Liver (tissue), 8 donors: ENCODE measurements at regions not wholly inside any gene's neighbourhood (a gene's known extent, or its start where the extent isn't known, plus 50 kb on each side); places are given as distances from the start of the nearest gene placed in this dataset.

ENCODE experiments used
- DNase-seq: peaks from one replicate; pipeline ENCODE4 v3.0.0-alpha.2; 2017; ENCODE audit warnings: low spot score
- H3K27ac ChIP-seq, 2 donors: one replicate each; pipeline ENCODE4 v1.7.0; 2013; ENCODE audit warnings: inconsistent platforms in 2 of 2, low read length in 2 of 2, control low read depth in 1 of 2, low read depth in 1 of 2, mild to moderate bottlenecking in 1 of 2
- H3K27me3 ChIP-seq, 4 donors: one replicate each; pipeline versions ENCODE4 v1.6.1 to v1.7.0; 2013; ENCODE audit warnings: low read length in 3 of 4, inconsistent platforms in 1 of 4, mild to moderate bottlenecking in 1 of 4, moderate library complexity in 1 of 4; ENCODE audit not compliant: control insufficient read depth in 4 of 4, insufficient read depth in 4 of 4
- H3K36me3 ChIP-seq, 4 donors: one replicate each; pipeline versions ENCODE4 v1.6.1 to v1.7.0; 2013; ENCODE audit warnings: low read length in 3 of 4, mild to moderate bottlenecking in 3 of 4, low read depth in 1 of 4, moderate library complexity in 1 of 4; ENCODE audit not compliant: control insufficient read depth in 4 of 4, insufficient read depth in 3 of 4
- H3K4me1 ChIP-seq, 4 donors: one replicate each; pipeline versions ENCODE4 v1.6.1 to v1.7.0; 2013; ENCODE audit warnings: low read length in 3 of 4, mild to moderate bottlenecking in 3 of 4, moderate library complexity in 1 of 4; ENCODE audit not compliant: control insufficient read depth in 4 of 4, insufficient read depth in 4 of 4
- H3K4me3 ChIP-seq, 3 donors: one replicate each; pipeline versions ENCODE4 v1.6.1 to v1.7.0; 2013; ENCODE audit warnings: low read length in 3 of 3, control low read depth in 1 of 3, low read depth in 1 of 3, mild to moderate bottlenecking in 1 of 3
- H3K9ac ChIP-seq, 2 donors: one replicate each; pipeline ENCODE4 v1.7.0; 2013; ENCODE audit warnings: low read length in 2 of 2, mild to moderate bottlenecking in 2 of 2, moderate library complexity in 2 of 2, control low read depth in 1 of 2, low read depth in 1 of 2
- H3K9me3 ChIP-seq, 4 donors: one replicate each; pipeline versions ENCODE4 v1.6.1 to v1.7.0; 2013; ENCODE audit warnings: low read length in 3 of 4; ENCODE audit not compliant: control insufficient read depth in 4 of 4
- EGR1 ChIP-seq, 2 donors: IDR thresholded peaks; 2 replicates each; pipeline ENCODE4 v1.6.1; 2016 to 2018; ENCODE audit warnings: antibody characterized with exemption in 2 of 2, low read depth in 2 of 2
- FOXA1 ChIP-seq: IDR thresholded peaks from 2 replicates; pipeline ENCODE4 v1.6.1; 2016; ENCODE audit warnings: antibody characterized with exemption
- FOXA2 ChIP-seq: IDR thresholded peaks from 2 replicates; pipeline ENCODE4 v1.6.1; 2016; ENCODE audit warnings: antibody characterized with exemption
- GABPA ChIP-seq, 2 donors: IDR thresholded peaks in 1 of 2; conservative IDR thresholded peaks in 1 of 2; 2 replicates each; pipeline ENCODE4 v1.6.1; 2016; ENCODE audit warnings: antibody characterized with exemption in 2 of 2, mild to moderate bottlenecking in 1 of 2, moderate library complexity in 1 of 2
- HNF4A ChIP-seq, 2 donors: conservative IDR thresholded peaks; 2 replicates each; pipeline ENCODE4 v1.6.1; 2016; ENCODE audit warnings: antibody characterized with exemption in 2 of 2, mild to moderate bottlenecking in 2 of 2
- HNF4G ChIP-seq: IDR thresholded peaks from 2 replicates; pipeline ENCODE4 v1.6.1; 2016; ENCODE audit warnings: antibody characterized with exemption
- JUND ChIP-seq, 2 donors: IDR thresholded peaks; 2 replicates each; pipeline ENCODE4 v1.6.1; 2016; ENCODE audit warnings: antibody characterized with exemption in 2 of 2
- NR2F2 ChIP-seq: IDR thresholded peaks from 2 replicates; pipeline ENCODE4 v1.6.1; 2016; ENCODE audit warnings: antibody characterized with exemption
- RAD21 ChIP-seq, 2 donors: IDR thresholded peaks; 2 replicates each; pipeline ENCODE4 v1.6.1; 2016; ENCODE audit warnings: antibody characterized with exemption in 2 of 2, mild to moderate bottlenecking in 2 of 2
- RXRA ChIP-seq, 2 donors: IDR thresholded peaks; 2 replicates each; pipeline ENCODE4 v1.6.1; 2017 to 2018; ENCODE audit warnings: antibody characterized with exemption in 2 of 2, mild to moderate bottlenecking in 1 of 2
- SP1 ChIP-seq: IDR thresholded peaks from 2 replicates; pipeline ENCODE4 v1.6.1; 2018; ENCODE audit warnings: antibody characterized with exemption, mild to moderate bottlenecking
- TAF1 ChIP-seq: conservative IDR thresholded peaks from 2 replicates; pipeline ENCODE4 v1.6.1; 2016; ENCODE audit warnings: antibody characterized with exemption, mild to moderate bottlenecking
- YY1 ChIP-seq: IDR thresholded peaks from 2 replicates; pipeline ENCODE4 v1.6.1; 2016; ENCODE audit warnings: antibody characterized with exemption, mild to moderate bottlenecking
- WGBS: extraction: QIAGEN DNeasy Blood & Tissue Kit; methylation state at CpG from one replicate; pipeline ENCODE4 v1.1.7; 2013; 5-methylcytosine and 5-hydroxymethylcytosine counted together
- TF ChIP-seq, protein P1 (sequence below): IDR thresholded peaks from 2 replicates; pipeline ENCODE4 v1.6.1; 2016; ENCODE audit warnings: antibody characterized with exemption
- TF ChIP-seq, protein P2 (sequence below): IDR thresholded peaks from 2 replicates; pipeline ENCODE4 v1.6.1; 2016; ENCODE audit warnings: antibody characterized with exemption
- TF ChIP-seq, protein P3 (sequence below): IDR thresholded peaks from 2 replicates; pipeline ENCODE4 v1.6.1; 2016; ENCODE audit warnings: antibody characterized with exemption, mild to moderate bottlenecking
- TF ChIP-seq, protein P4 (sequence below): IDR thresholded peaks from 2 replicates; pipeline ENCODE4 v1.6.1; 2016; ENCODE audit warnings: antibody characterized with exemption
- TF ChIP-seq, protein P5 (sequence below): fragments of 150-350 bp; IDR thresholded peaks from 2 replicates; pipeline ENCODE4 v1.5.1; 2017; ENCODE audit warnings: improper control_type of control experiment, low read depth, low read length; ENCODE audit not compliant: missing input control
- donor health status: healthy.
- donor health status: healthy.
- donor health status: healthy.
- donor health status: healthy.
- donor health status: healthy.

DNA sequence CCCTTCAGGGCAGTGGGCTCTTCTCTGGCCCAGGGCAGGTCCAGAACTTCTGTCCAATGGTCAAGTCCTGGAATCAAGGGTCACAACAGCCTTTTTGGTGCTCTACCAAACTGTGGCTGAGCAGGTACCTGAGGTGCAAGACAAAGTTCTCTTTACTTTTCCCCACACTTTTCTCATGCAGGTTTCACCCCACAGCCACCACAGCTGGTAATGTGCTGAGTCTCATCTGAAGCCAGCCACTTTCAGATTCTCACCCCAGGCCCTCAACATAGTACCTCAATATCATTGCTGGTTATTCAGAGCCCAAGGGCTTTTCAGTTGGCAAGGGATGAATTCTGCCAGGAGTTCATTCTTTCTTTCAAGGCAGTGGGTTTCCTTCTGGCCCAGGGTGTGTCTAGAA is 426.0 kb downstream of the TECRL start:
- Histone ChIP-seq H3K27ac (no peak overlapping the region), H3K36me3 (no peaks in the 10 kb centered on the region), H3K9ac (no peak overlapping the region), H3K27me3 (no peaks in the 10 kb centered on the region), H3K4me3 (no peak overlapping the region), H3K4me1 (no peaks in the 10 kb centered on the region), H3K9me3 (no peaks in the 10 kb centered on the region)
- TF ChIP-seq RXRA (IDR thresholded peaks at IDR 0.05) (no peak), TAF1 (no peak), HNF4G (no peak), FOXA2 (no peak), GABPA (IDR thresholded peaks at IDR 0.05 in 1 of 2, conservative IDR thresholded peaks at IDR 0.05 in 1 of 2) (no peak), RAD21 (IDR thresholded peaks at IDR 0.05) (no peak), YY1 (no peak), HNF4A (conservative IDR thresholded peaks at IDR 0.05) (no peak), EGR1 (IDR thresholded peaks at IDR 0.05; ENCODE audit: low read depth in 2 of 2) (no peak), JUND (IDR thresholded peaks at IDR 0.05) (no peak), NR2F2 (no peak), SP1 (no peak), FOXA1 (no peak)
- TF ChIP-seq, protein P1, sequence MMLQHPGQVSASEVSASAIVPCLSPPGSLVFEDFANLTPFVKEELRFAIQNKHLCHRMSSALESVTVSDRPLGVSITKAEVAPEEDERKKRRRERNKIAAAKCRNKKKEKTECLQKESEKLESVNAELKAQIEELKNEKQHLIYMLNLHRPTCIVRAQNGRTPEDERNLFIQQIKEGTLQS: no peak
- TF ChIP-seq, protein P2, sequence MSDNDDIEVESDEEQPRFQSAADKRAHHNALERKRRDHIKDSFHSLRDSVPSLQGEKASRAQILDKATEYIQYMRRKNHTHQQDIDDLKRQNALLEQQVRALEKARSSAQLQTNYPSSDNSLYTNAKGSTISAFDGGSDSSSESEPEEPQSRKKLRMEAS: no peak
- TF ChIP-seq, protein P3, sequence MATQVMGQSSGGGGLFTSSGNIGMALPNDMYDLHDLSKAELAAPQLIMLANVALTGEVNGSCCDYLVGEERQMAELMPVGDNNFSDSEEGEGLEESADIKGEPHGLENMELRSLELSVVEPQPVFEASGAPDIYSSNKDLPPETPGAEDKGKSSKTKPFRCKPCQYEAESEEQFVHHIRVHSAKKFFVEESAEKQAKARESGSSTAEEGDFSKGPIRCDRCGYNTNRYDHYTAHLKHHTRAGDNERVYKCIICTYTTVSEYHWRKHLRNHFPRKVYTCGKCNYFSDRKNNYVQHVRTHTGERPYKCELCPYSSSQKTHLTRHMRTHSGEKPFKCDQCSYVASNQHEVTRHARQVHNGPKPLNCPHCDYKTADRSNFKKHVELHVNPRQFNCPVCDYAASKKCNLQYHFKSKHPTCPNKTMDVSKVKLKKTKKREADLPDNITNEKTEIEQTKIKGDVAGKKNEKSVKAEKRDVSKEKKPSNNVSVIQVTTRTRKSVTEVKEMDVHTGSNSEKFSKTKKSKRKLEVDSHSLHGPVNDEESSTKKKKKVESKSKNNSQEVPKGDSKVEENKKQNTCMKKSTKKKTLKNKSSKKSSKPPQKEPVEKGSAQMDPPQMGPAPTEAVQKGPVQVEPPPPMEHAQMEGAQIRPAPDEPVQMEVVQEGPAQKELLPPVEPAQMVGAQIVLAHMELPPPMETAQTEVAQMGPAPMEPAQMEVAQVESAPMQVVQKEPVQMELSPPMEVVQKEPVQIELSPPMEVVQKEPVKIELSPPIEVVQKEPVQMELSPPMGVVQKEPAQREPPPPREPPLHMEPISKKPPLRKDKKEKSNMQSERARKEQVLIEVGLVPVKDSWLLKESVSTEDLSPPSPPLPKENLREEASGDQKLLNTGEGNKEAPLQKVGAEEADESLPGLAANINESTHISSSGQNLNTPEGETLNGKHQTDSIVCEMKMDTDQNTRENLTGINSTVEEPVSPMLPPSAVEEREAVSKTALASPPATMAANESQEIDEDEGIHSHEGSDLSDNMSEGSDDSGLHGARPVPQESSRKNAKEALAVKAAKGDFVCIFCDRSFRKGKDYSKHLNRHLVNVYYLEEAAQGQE: no peak
- TF ChIP-seq, protein P4, sequence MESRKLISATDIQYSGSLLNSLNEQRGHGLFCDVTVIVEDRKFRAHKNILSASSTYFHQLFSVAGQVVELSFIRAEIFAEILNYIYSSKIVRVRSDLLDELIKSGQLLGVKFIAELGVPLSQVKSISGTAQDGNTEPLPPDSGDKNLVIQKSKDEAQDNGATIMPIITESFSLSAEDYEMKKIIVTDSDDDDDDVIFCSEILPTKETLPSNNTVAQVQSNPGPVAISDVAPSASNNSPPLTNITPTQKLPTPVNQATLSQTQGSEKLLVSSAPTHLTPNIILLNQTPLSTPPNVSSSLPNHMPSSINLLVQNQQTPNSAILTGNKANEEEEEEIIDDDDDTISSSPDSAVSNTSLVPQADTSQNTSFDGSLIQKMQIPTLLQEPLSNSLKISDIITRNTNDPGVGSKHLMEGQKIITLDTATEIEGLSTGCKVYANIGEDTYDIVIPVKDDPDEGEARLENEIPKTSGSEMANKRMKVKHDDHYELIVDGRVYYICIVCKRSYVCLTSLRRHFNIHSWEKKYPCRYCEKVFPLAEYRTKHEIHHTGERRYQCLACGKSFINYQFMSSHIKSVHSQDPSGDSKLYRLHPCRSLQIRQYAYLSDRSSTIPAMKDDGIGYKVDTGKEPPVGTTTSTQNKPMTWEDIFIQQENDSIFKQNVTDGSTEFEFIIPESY: no peak
- TF ChIP-seq, protein P5, sequence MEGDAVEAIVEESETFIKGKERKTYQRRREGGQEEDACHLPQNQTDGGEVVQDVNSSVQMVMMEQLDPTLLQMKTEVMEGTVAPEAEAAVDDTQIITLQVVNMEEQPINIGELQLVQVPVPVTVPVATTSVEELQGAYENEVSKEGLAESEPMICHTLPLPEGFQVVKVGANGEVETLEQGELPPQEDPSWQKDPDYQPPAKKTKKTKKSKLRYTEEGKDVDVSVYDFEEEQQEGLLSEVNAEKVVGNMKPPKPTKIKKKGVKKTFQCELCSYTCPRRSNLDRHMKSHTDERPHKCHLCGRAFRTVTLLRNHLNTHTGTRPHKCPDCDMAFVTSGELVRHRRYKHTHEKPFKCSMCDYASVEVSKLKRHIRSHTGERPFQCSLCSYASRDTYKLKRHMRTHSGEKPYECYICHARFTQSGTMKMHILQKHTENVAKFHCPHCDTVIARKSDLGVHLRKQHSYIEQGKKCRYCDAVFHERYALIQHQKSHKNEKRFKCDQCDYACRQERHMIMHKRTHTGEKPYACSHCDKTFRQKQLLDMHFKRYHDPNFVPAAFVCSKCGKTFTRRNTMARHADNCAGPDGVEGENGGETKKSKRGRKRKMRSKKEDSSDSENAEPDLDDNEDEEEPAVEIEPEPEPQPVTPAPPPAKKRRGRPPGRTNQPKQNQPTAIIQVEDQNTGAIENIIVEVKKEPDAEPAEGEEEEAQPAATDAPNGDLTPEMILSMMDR: no peak
- DNase-seq: no peak

DNA sequence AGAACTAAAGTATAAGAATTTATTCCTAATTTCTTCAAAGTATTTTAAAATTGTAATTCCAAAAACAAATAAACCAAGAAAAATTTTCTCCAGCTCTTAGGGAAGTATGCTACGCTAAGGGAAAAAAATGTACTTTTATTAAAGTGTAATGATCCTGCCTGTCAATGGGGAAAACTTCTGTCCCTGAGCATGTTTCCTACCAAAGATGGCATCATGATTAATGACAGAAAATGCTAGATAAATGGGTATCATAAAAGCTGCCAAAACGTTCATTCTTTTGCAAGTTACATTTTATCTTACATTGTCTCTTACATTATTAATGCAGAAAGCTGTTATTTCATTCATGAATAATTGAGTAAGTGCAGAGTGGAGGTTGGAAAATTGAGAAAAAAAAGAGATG is 443.4 kb downstream of the TECRL start:
- Histone ChIP-seq H3K4me3 (no peak overlapping the region), H3K27me3 (no peaks in the 10 kb centered on the region), H3K4me1 (no peaks in the 10 kb centered on the region), H3K9me3 (no peaks in the 10 kb centered on the region), H3K27ac (no peak overlapping the region), H3K36me3 (no peaks in the 10 kb centered on the region), H3K9ac (no peak overlapping the region)
- WGBS: 45% methylated on average over 2 of the region's 2 CpGs
- DNase-seq: no peak
- TF ChIP-seq, protein P3: no peak
- TF ChIP-seq JUND (IDR thresholded peaks at IDR 0.05): no peak
- no peak for TF ChIP-seq YY1
- no peak for TF ChIP-seq SP1
- TF ChIP-seq FOXA1: no peak
- TF ChIP-seq TAF1: no peak
- no peak for TF ChIP-seq FOXA2
- no peak for TF ChIP-seq HNF4G
- no peak for TF ChIP-seq HNF4A (conservative IDR thresholded peaks at IDR 0.05)
- no peak for TF ChIP-seq EGR1 (IDR thresholded peaks at IDR 0.05; ENCODE audit: low read depth in 2 of 2)
- no peak for TF ChIP-seq GABPA (IDR thresholded peaks at IDR 0.05 in 1 of 2, conservative IDR thresholded peaks at IDR 0.05 in 1 of 2)
- TF ChIP-seq, protein P4: no peak
